ENCODE measurements at regions not wholly inside any gene's neighbourhood (a gene's known extent, or its start where the extent isn't known, plus 50 kb on each side); places are given as distances from the start of the nearest gene placed in this dataset.

- H3K4me1 ChIP-seq (ENCODE audit: control insufficient read depth in 1 of 2, low read depth in 2 of 2): no peaks in the 10 kb centered on the region
- no peak overlapping the region for H3K4me3 ChIP-seq
- no peaks in the 10 kb centered on the region for H3K36me3 ChIP-seq
- TF ChIP-seq CTCF (IDR thresholded peaks at IDR 0.05): no peak
- H3K9me3 ChIP-seq: peaks cover 2% of the 10 kb centered on the region
- no peaks in the 10 kb centered on the region for H3K27me3 ChIP-seq (replicated peaks; ENCODE audit: insufficient read depth)
- DNase-seq (ENCODE audit: low spot score) (no peak), ATAC-seq (ENCODE audit: insufficient number of reproducible peaks, low FRiP score, low read depth) (no peak)
- no peak overlapping the region for H3K27ac ChIP-seq
These were observed 264.7 kb upstream of the AKR1E2 start for GRCh38 chr10:4561296-4561695.

GRCh38 chr10:4557469-4557868 lies 268.5 kb upstream of the AKR1E2 start:
- H3K4me1 ChIP-seq (ENCODE audit: control insufficient read depth in 1 of 2, low read depth in 2 of 2): no peaks in the 10 kb centered on the region
- H3K9me3 ChIP-seq: peaks cover 2% of the 10 kb centered on the region
- no peaks in the 10 kb centered on the region for H3K27me3 ChIP-seq (replicated peaks; ENCODE audit: insufficient read depth)
- DNase-seq (ENCODE audit: low spot score) (no peak), ATAC-seq (ENCODE audit: insufficient number of reproducible peaks, low FRiP score, low read depth) (no peak)
- H3K27ac ChIP-seq: no peak overlapping the region
- H3K36me3 ChIP-seq: no peaks in the 10 kb centered on the region
- no peak for TF ChIP-seq CTCF (IDR thresholded peaks at IDR 0.05)
- no peak overlapping the region for H3K4me3 ChIP-seq

- peaks cover 2% of the 10 kb centered on the region for H3K9me3 ChIP-seq
- DNase-seq (ENCODE audit: low spot score) (no peak), ATAC-seq (ENCODE audit: insufficient number of reproducible peaks, low FRiP score, low read depth) (no peak)
- TF ChIP-seq CTCF (IDR thresholded peaks at IDR 0.05): no peak
- no peaks in the 10 kb centered on the region for H3K36me3 ChIP-seq
- H3K27me3 ChIP-seq (replicated peaks; ENCODE audit: insufficient read depth): no peaks in the 10 kb centered on the region
- no peak overlapping the region for H3K4me3 ChIP-seq
- H3K4me1 ChIP-seq (ENCODE audit: control insufficient read depth in 1 of 2, low read depth in 2 of 2): no peaks in the 10 kb centered on the region
- no peak overlapping the region for H3K27ac ChIP-seq
These were observed 269.5 kb upstream of the AKR1E2 start for GRCh38 chr10:4556527-4556926.

GRCh38 chr10:4555920-4556319 lies 270.1 kb upstream of the AKR1E2 start:
- DNase-seq (ENCODE audit: low spot score) (no peak), ATAC-seq (ENCODE audit: insufficient number of reproducible peaks, low FRiP score, low read depth) (no peak)
- Histone ChIP-seq H3K4me1 (ENCODE audit: control insufficient read depth in 1 of 2, low read depth in 2 of 2) (no peaks in the 10 kb centered on the region), H3K27me3 (replicated peaks; ENCODE audit: insufficient read depth) (no peaks in the 10 kb centered on the region), H3K9me3 (peaks cover 2% of the 10 kb centered on the region), H3K36me3 (no peaks in the 10 kb centered on the region), H3K27ac (no peak overlapping the region), H3K4me3 (no peak overlapping the region)
- TF ChIP-seq CTCF (IDR thresholded peaks at IDR 0.05): no peak

GRCh38 chr10:4549139-4549653 lies 276.8 kb upstream of the AKR1E2 start:
- DNase-seq (ENCODE audit: low spot score) (no peak), ATAC-seq (ENCODE audit: insufficient number of reproducible peaks, low FRiP score, low read depth) (no peak)
- Histone ChIP-seq H3K9me3 (no peaks in the 10 kb centered on the region), H3K36me3 (no peaks in the 10 kb centered on the region), H3K27me3 (replicated peaks; ENCODE audit: insufficient read depth) (no peaks in the 10 kb centered on the region), H3K27ac (no peak overlapping the region), H3K4me1 (ENCODE audit: control insufficient read depth in 1 of 2, low read depth in 2 of 2) (no peaks in the 10 kb centered on the region), H3K4me3 (no peak overlapping the region)
- TF ChIP-seq CTCF (IDR thresholded peaks at IDR 0.05): no peak
